GM12878 (cell line): ENCODE measurements at regions not wholly inside any gene's neighbourhood (a gene's known extent, or its start where the extent isn't known, plus 50 kb on each side); places are given as distances from the start of the nearest gene placed in this dataset.

Experiments
- ATAC-seq: fragments of 200-7000 bp; cut with Tn5 transposase; 3 replicates; pipeline ENCODE4 v1.9.1; 2020; ENCODE audit warnings: mild to moderate bottlenecking, moderate library complexity
- BruUV-seq: library from RNA; stranded (reverse); fragments of 400-500 nt; replicated peaks from 2 replicates; lab custom pipeline; 2021; lab: Mats Ljungman, UMichigan
- CTCF ChIA-PET: fragments of 300-600 bp; sonication (Branson Sonifier 250); formaldehyde crosslinking; extraction: SDS; loops from one replicate; lab custom pipeline; 2021; ENCODE audit warnings: inconsistent platforms; lab: Yijun Ruan, JAX
- POLR2A ChIA-PET: fragments of 350-600 bp; formaldehyde crosslinking; extraction: SDS; loops from one replicate; lab custom pipeline; 2021; ENCODE audit warnings: inconsistent platforms; lab: Charles Lee
- RAD21 ChIA-PET: fragments of 300-600 bp; sonication (Branson Sonifier 250); formaldehyde crosslinking; loops from one replicate; lab custom pipeline; 2023; ENCODE audit warnings: antibody characterized with exemption; ENCODE audit not compliant: unreplicated experiment; lab: Charles Lee
- SMC1A ChIA-PET: fragments of 300-600 bp; sonication (Branson Sonifier 250); formaldehyde crosslinking; loops from one replicate; lab custom pipeline; 2023; ENCODE audit not compliant: unreplicated experiment, uncharacterized antibody; lab: Charles Lee
- DNase-seq: peaks from one replicate; pipeline ENCODE4 v3.0.0-alpha.2; 2011; ENCODE audit warnings: low read depth, low spot score
- FAIRE-seq: peaks from 3 replicates; lab custom pipeline; 2011; peaks lifted over from hg19 to GRCh38; lab: Jason Lieb, UNC
- H2AFZ ChIP-seq: 2 replicates; pipeline ENCODE4 v1.6.0; 2011; ENCODE audit warnings: low read depth, low read length, control low read depth; ENCODE audit not compliant: control insufficient read depth
- H3K27ac ChIP-seq: 2 replicates; pipeline ENCODE4 v1.5.1; 2011; ENCODE audit warnings: control low read depth; ENCODE audit not compliant: control insufficient read depth, insufficient read depth
- H3K27me3 ChIP-seq, 2 experiments: replicated peaks in 1 of 2; 2 replicates each; pipeline versions ENCODE4 v1.6.0 to v1.6.1; 2011; ENCODE audit warnings: low read length in 1 of 2; ENCODE audit not compliant: control insufficient read depth in 2 of 2, insufficient read depth in 2 of 2
- H3K36me3 ChIP-seq, 2 experiments: 2 replicates each; pipeline ENCODE4 v1.5.1; 2011; ENCODE audit warnings: low read length in 1 of 2; ENCODE audit not compliant: control insufficient read depth in 2 of 2, insufficient read depth in 2 of 2
- H3K4me1 ChIP-seq: 2 replicates; pipeline ENCODE4 v1.6.1; 2011; ENCODE audit warnings: mild to moderate bottlenecking, low read length, moderate library complexity, mixed read lengths; ENCODE audit not compliant: control insufficient read depth, insufficient read depth
- H3K4me2 ChIP-seq: 2 replicates; pipeline ENCODE4 v1.6.0; 2011; ENCODE audit warnings: control low read depth; ENCODE audit not compliant: control insufficient read depth, insufficient read depth
- H3K4me3 ChIP-seq: fragments of 200-600 bp; sonication (generic); 2 replicates; pipeline ENCODE4 v1.5.1; 2016
- H3K79me2 ChIP-seq: 2 replicates; pipeline ENCODE4 v1.6.0; 2011; ENCODE audit warnings: low read length; ENCODE audit not compliant: control insufficient read depth, insufficient read depth
- H3K9ac ChIP-seq: 2 replicates; pipeline ENCODE4 v1.8.0; 2011; ENCODE audit warnings: low read length, control low read depth, mixed read lengths; ENCODE audit not compliant: control insufficient read depth, insufficient read depth
- H3K9me3 ChIP-seq: replicated peaks from 3 replicates; pipeline ENCODE4 v1.5.1; 2011; ENCODE audit warnings: mild to moderate bottlenecking, low read length; ENCODE audit not compliant: control insufficient read depth, insufficient read depth
- H4K20me1 ChIP-seq: 2 replicates; pipeline ENCODE4 v1.6.0; 2011; ENCODE audit not compliant: control insufficient read depth, insufficient read depth
- BHLHE40 ChIP-seq, 2 experiments: fragments of 450-650 bp in 1 of 2; IDR thresholded peaks; 2 replicates each; pipeline ENCODE4 v1.6.1; 2011 to 2017; ENCODE audit warnings: low read depth in 2 of 2, borderline replicate concordance in 1 of 2, improper control_type of control experiment in 1 of 2, low read length in 1 of 2, mild to moderate bottlenecking in 1 of 2
- EGR1 ChIP-seq, 2 experiments: IDR thresholded peaks; 1 replicate in 1 of 2; 2 replicates in 1 of 2; pipeline ENCODE4 v1.6.1; 2011 to 2012; ENCODE audit warnings: low read depth in 2 of 2, low read length in 2 of 2, borderline replicate concordance in 1 of 2, mild to moderate bottlenecking in 1 of 2, moderate library complexity in 1 of 2
- FOXK2 ChIP-seq: fragments of 450-650 bp; IDR thresholded peaks from 2 replicates; pipeline ENCODE4 v1.6.1; 2017; ENCODE audit warnings: mild to moderate bottlenecking, moderate library complexity
- IRF5 ChIP-seq: fragments of 450-650 bp; IDR thresholded peaks from 2 replicates; pipeline ENCODE4 v1.6.1; 2017; ENCODE audit warnings: borderline replicate concordance
- MEF2A ChIP-seq: IDR thresholded peaks from 2 replicates; pipeline ENCODE4 v1.6.1; 2011; ENCODE audit warnings: low read depth, mild to moderate bottlenecking, low read length, moderate library complexity; ENCODE audit not compliant: insufficient read depth
- PKNOX1 ChIP-seq: fragments of 450-650 bp; IDR thresholded peaks from 2 replicates; pipeline ENCODE4 v1.6.1; 2016; ENCODE audit warnings: mild to moderate bottlenecking
- RCOR1 ChIP-seq: conservative IDR thresholded peaks from 2 replicates; pipeline ENCODE4 v1.6.1; 2012; ENCODE audit warnings: low read depth, low read length, improper control_type of control experiment
- RUNX3 ChIP-seq: IDR thresholded peaks from 2 replicates; pipeline ENCODE4 v1.6.1; 2012; ENCODE audit warnings: low read length, inconsistent platforms
- SKIL ChIP-seq: fragments of 450-650 bp; IDR thresholded peaks from 2 replicates; pipeline ENCODE4 v1.6.1; 2017; ENCODE audit warnings: mild to moderate bottlenecking, low read depth, inconsistent platforms; ENCODE audit not compliant: poor library complexity, severe bottlenecking
- TAF1 ChIP-seq: IDR thresholded peaks from 2 replicates; pipeline ENCODE4 v1.6.1; 2011; ENCODE audit warnings: mild to moderate bottlenecking, low read depth, low read length, borderline replicate concordance
- TARDBP ChIP-seq: IDR thresholded peaks from 2 replicates; pipeline ENCODE4 v1.6.1; 2016; ENCODE audit warnings: borderline replicate concordance
- TCF12 ChIP-seq: IDR thresholded peaks from 2 replicates; pipeline ENCODE4 v1.6.1; 2011; ENCODE audit warnings: low read depth, mild to moderate bottlenecking, low read length
- TCF3 ChIP-seq: IDR thresholded peaks from 2 replicates; pipeline ENCODE4 v1.6.1; 2012; ENCODE audit warnings: low read depth, mild to moderate bottlenecking, low read length, borderline replicate concordance; ENCODE audit not compliant: insufficient read depth
- ZBTB40 ChIP-seq: fragments of 450-650 bp; IDR thresholded peaks from 2 replicates; pipeline ENCODE4 v1.6.1; 2016; ENCODE audit warnings: mild to moderate bottlenecking, moderate library complexity, borderline replicate concordance
- WGBS: methylation state at CpG from one replicate; pipeline ENCODE4 v1.1.6; 2016; ENCODE audit warnings: low lambda C conversion rate; ENCODE audit not compliant: insufficient replicate concordance, insufficient coverage; ENCODE audit errors: missing lambda C conversion rate; 5-methylcytosine and 5-hydroxymethylcytosine counted together
- in situ Hi-C: fragments of 300-500 bp; cut with MboI; formaldehyde crosslinking; loops from 9 replicates; pipeline ENCODE4 v1.14.3; 2018; ENCODE audit warnings: mixed read lengths
- intact Hi-C: fragments of 100-400 bp; cut with micrococcal nuclease; formaldehyde crosslinking; loops from one replicate; pipeline ENCODE4 v1.14.2; 2022; ENCODE audit not compliant: unreplicated experiment

- Histone ChIP-seq H3K27me3 (no peaks in the 10 kb centered on the region), H3K4me1 (no peaks in the 10 kb centered on the region), H4K20me1 (no peaks in the 10 kb centered on the region), H3K9ac (no peak overlapping the region), H3K36me3 (no peaks in the 10 kb centered on the region), H3K9me3 (no peaks in the 10 kb centered on the region; the same call in 2 of the 3 replicates), H3K4me2 (no peak overlapping the region), H3K79me2 (no peaks in the 10 kb centered on the region), H2AFZ (no peak overlapping the region), H3K27ac (no peak overlapping the region), H3K4me3 (no peak overlapping the region)
- POLR2A ChIA-PET: no interaction called here
- TF ChIP-seq RUNX3: no peak
- TF ChIP-seq TCF12: no peak
- TF ChIP-seq TARDBP: no peak
- no peak for TF ChIP-seq TAF1
- no peak for TF ChIP-seq PKNOX1
- TF ChIP-seq SKIL: no peak
- no peak for TF ChIP-seq IRF5
- no peak for TF ChIP-seq TCF3
- TF ChIP-seq ZBTB40: no peak
- no peak for TF ChIP-seq BHLHE40 (IDR thresholded peaks at IDR 0.05; ENCODE audit: borderline replicate concordance in 1 of 2, low read depth in 2 of 2, low read length in 1 of 2)
- no peak for TF ChIP-seq MEF2A
- no peak for TF ChIP-seq RCOR1
- TF ChIP-seq FOXK2: no peak
- no peak for TF ChIP-seq EGR1 (IDR thresholded peaks at IDR 0.05; ENCODE audit: borderline replicate concordance in 1 of 2, low read depth in 2 of 2, low read length in 2 of 2)
- 33% methylated on average over 26 of the region's 27 CpGs for WGBS
- DNase-seq (no peak), ATAC-seq (no peak), FAIRE-seq (no peak)
- RAD21 ChIA-PET: no interaction called here
- intact Hi-C loops: no loop called here
- no TSS peak for BruUV-seq
- in situ Hi-C loops: no loop called here
- SMC1A ChIA-PET: no interaction called here
- CTCF ChIA-PET: no interaction called here
Measured at GRCh38 chr5:2642684-2643345, 108.7 kb downstream of the IRX2 start.
